Activated CD8-positive, alpha-beta memory T cell treated with anti-CD3 and anti-CD28 coated beads for 24 hours (primary cell): ENCODE measurements at regions not wholly inside any gene's neighbourhood (a gene's known extent, or its start where the extent isn't known, plus 50 kb on each side); places are given as distances from the start of the nearest gene placed in this dataset.
"Not testable (repeated sequence)": the region's sequence is repeated elsewhere in the genome, so short reads cannot be mapped to it uniquely, and the experiment has no call there.

ENCODE experiments used
- DNase-seq: peaks from one replicate; pipeline ENCODE4 v3.0.0-alpha.2; 2020

DNA sequence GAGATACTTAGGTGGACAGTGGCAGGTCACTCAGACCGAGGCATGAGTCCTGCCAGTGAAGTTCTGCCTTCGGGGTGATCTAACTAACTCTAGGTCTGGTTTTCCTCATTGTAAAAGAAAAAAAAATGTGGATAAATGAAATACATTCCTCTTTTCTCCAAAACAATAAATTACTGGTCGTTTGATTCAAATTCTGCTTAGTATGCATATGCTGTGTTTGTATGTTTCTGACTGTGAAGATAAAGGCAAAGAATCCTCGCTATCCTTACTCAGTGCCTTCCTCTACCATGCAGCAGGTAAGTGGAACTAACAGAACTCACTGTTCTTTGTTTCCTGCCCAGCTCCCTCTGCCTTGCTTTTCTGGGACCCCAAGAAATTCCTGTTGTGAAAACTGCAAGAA lies 330.1 kb downstream of the SUCLG1 start:
- DNase-seq = no peak

GRCh38 chr2:84127812-84128211 lies 331.3 kb downstream of the SUCLG1 start:
- DNase-seq = not testable (repeated sequence)

- no peak for DNase-seq
Observed at GRCh38 chr2:84126530-84126929, 332.6 kb downstream of the SUCLG1 start.

DNA sequence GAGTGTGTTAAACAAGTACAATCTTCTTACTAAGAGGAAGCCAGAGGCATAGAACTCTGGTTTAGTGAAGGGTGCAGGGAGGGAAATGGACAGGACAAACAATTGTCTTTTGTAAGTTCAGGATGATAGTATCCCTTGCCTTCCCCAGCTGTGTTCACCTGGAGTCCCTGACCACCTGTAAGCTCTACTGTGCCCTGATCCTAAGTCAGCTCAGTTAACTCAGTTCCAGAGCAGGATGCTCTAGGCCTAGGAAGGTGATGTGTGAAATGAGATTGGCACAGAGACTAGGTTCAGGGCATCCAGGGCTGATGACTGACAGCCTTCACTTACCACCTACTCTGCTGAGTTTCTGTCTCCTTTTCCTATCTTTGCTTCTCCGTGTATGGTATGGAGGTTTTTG lies 333.0 kb downstream of the SUCLG1 start:
- DNase-seq = no peak

- no peak for DNase-seq
Observed at GRCh38 chr2:84116143-84116542, 342.9 kb downstream of the SUCLG1 start.

GRCh38 chr2:84115173-84115857 lies 343.8 kb downstream of the SUCLG1 start:
- DNase-seq = no peak

GRCh38 chr2:84103816-84104527 lies 355.1 kb downstream of the SUCLG1 start:
- not testable (repeated sequence) for DNase-seq

DNA sequence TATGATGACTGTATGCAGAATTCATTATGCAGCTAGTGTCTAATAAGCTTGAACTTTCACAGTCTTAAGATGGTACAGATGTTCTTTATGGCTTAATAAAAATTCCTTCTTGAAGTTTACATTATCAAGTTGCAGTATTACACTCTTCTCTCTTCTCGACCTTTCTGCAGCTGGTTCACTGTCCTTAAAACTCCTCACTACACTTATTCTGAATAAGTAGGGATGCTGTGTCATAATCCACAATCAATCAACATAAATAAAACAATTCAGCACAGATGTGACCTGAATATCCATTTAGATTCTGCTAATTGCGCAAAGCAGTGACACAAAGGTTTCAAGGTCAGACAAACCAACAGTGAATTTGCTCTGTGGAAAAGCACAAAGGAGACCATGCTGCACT lies 356.8 kb downstream of the SUCLG1 start:
- DNase-seq = no peak

GRCh38 chr2:84088656-84089055 lies 370.4 kb downstream of the SUCLG1 start:
- DNase-seq = no peak

DNA sequence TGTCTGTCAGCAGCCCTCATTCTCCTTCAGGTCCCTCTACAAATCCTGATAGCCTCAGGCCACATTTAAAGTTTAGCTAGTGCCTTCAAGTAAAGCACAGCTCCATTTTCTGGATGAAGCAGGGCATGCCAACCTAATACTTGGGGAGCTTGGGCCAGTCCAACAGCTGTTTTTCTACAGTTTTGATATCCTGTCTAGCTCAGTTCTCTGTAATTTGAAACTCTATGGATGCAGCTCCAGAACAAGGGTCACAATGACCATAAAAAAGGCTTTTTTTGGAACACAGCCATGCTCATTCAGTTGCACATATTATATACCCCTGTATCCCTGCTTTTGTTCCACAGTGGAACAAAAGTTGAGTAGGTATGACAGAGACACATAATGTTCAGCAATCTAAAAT lies 373.5 kb downstream of the SUCLG1 start:
- no peak for DNase-seq

- DNase-seq = no peak
Observed at GRCh38 chr2:84084856-84085255, 374.2 kb downstream of the SUCLG1 start.

DNA sequence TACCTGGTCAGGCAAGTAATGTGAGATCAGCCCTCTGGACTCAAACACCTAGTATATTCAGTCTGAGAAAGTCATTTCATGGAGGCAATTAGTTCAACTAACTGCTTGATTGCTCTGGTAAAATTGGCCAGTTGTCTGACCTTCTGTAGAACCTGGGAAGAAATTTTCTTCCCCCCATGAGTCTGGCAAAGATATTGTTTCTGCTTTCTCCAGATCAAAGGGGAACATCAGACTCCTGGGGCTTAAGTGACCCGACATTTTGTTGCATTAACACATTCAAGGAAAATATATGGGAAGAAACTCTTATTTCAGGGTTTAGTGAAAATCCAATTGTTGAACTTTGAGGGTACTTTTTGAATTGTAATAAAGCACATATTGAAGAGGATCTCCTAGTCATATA lies 375.1 kb downstream of the SUCLG1 start:
- no peak for DNase-seq

GRCh38 chr2:84078471-84078870 lies 380.6 kb downstream of the SUCLG1 start:
- DNase-seq = no peak

DNA sequence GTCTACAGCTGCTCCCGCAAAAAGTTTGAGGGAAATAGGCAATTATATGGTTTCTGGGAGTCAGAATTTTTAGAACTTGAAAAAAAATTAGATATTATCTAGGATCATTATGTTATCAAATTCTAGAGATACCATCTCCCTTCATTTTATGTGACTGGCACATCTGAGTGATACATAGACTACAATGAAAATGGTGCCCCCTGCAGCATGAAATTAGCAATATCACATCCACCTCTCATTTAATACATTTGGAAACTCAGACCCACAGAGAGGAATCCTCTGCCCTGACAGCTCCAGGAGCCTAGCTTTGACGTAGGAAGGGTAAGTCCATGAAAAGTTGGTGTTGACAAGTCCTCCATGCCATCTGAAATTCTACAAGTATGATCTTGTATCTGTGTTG lies 381.6 kb downstream of the SUCLG1 start:
- no peak for DNase-seq

- DNase-seq = no peak
Observed at GRCh38 chr2:84071050-84071449, 388.0 kb downstream of the SUCLG1 start.

DNA sequence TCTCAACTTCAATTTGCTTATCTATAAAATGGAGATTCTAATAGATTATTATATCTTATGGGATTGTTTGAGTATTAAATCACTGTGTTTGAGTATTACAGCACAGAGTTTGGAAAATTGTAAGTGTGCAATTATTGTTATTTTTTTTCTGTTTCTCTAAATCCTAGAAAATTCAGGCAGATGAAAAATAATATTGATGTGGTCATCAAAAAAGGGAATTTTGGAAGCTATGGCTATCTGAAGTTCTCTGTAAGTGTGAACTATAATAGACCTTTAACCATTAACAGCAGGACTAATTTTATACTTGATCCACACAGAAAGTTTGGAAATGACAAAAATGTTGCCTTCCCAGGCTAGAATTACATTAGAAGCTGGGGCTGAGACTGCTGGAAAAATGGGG lies 393.2 kb downstream of the SUCLG1 start:
- no peak for DNase-seq

GRCh38 chr2:84057917-84058560 lies 401.0 kb downstream of the SUCLG1 start:
- DNase-seq = no peak

DNA sequence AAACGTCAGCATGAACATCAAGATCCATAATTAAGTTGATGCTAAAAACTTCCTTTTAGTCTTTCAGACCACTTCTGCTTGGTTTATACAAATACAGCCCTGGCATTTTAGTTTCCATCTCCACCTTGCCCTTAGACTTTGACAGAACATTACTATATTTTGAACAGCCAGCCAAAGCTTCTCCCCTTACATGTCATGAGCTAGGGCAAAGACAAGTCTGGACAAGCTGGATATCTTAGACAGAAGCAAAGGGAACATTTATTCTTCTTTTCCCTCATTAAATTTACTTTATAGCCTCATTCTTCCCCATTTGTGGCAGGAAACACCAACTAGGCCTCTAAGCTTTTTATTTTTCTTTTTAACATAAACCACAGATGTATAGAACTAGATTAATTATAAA lies 403.3 kb downstream of the SUCLG1 start:
- no peak for DNase-seq

DNA sequence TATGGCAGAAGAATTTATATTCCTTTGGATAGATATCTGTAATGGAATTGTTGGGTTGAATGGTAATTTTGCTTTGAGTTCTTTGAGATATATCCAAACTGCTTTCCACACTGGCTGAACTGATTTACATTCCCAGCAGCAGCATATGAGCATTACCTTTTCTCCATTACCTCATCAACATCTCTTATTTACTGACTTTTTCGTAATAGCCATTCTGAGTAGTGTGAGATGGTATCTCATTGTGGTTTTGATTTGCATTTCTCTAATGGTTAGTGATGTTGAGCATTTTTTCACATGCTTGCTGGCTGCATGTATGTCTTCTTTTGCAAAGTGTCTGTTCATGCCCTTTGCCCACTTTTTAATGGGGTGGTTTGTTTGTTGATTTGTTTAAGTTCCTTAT lies 404.5 kb downstream of the SUCLG1 start:
- not testable (repeated sequence) for DNase-seq

GRCh38 chr2:84052913-84053312 lies 406.2 kb downstream of the SUCLG1 start:
- DNase-seq = no peak

DNA sequence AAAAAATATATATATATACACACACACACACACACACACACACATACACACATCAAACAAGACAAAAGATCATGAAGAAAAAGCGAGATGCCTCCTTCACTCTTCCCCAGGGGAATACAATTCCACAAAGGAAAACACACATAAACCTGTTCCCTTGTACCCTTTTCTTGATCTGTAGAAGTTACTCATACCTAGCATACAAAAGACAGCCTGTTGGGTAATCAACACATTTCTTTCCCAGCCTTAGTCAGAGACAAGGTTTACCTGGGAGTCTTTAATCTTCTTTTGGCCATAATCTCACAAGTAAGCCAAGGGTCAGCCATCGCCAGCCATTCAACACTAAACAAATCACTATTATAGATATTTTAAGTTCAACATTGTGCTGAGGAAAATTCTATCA lies 407.0 kb downstream of the SUCLG1 start:
- no peak for DNase-seq

DNA sequence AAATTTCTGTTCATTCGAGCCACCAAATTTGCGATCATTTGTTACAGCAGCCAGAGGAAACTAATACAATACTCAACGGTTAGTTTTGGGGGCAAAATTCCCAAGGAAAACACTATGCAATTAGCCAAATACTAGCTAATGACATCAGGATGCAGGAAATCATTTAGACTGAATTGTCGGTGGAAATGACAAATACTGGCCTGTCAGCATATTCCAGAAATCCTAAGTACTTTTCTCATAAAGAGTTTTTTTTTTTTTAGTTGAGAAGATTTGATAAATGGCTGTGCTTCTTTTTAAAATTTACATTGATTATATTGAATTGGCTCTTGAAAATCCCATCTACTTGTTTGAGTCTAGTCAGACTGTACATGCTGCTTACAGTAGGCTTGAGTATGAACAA lies 410.1 kb downstream of the SUCLG1 start:
- no peak for DNase-seq

- no peak for DNase-seq
Observed at GRCh38 chr2:84041506-84041905, 417.6 kb downstream of the SUCLG1 start.

DNA sequence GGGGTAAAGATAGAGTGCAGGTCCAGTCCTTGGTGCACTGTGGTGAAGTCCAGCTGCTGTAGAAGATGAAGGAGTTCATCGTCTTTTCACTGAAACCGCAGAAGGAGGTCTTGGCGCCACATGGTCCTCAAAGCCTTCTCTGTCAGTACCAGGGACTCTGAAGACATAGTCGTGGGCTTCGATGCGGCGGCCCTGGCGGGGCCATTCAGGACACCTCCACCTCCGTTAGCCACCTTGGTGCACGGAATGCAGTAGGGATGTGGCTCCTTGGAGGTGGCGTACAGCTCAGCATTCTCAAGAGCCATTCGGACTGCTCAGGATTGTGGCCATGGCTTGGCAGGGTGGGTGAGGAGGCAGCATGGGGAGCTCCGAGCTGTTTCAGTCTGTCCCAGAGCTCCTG lies 418.8 kb downstream of the SUCLG1 start:
- DNase-seq = no peak
